HG03521 (cell line): ENCODE measurements at regions not wholly inside any gene's neighbourhood (a gene's known extent, or its start where the extent isn't known, plus 50 kb on each side); places are given as distances from the start of the nearest gene placed in this dataset.
"Not testable (repeated sequence)": the region's sequence is repeated elsewhere in the genome, so short reads cannot be mapped to it uniquely, and the experiment has no call there.

Experiments used
- ATAC-seq: cut with Tn5 transposase; IDR thresholded peaks from one replicate; pipeline ENCODE4 v1.9.1; 2021; ENCODE audit warnings: mild to moderate bottlenecking, moderate library complexity; ENCODE audit not compliant: unreplicated experiment

GRCh38 chr6:91057689-91058088 lies 470.8 kb upstream of the MAP3K7 start:
- ATAC-seq, result no peak

GRCh38 chr6:91055959-91056358 lies 469.1 kb upstream of the MAP3K7 start:
- ATAC-seq, result no peak

- not testable (repeated sequence) for ATAC-seq
These were observed 465.9 kb upstream of the MAP3K7 start for GRCh38 chr6:91052473-91053450.

GRCh38 chr6:91045161-91045560 lies 458.3 kb upstream of the MAP3K7 start:
- ATAC-seq, result no peak

GRCh38 chr6:91043751-91044150 lies 456.9 kb upstream of the MAP3K7 start:
- no peak for ATAC-seq

GRCh38 chr6:91042656-91043055 lies 455.8 kb upstream of the MAP3K7 start:
- ATAC-seq, result no peak

- no peak for ATAC-seq
These were observed 447.1 kb upstream of the MAP3K7 start for GRCh38 chr6:91033964-91034363.

- no peak for ATAC-seq
These were observed 444.7 kb upstream of the MAP3K7 start for GRCh38 chr6:91031581-91031980.

GRCh38 chr6:91029211-91029610 lies 442.3 kb upstream of the MAP3K7 start:
- no peak for ATAC-seq

GRCh38 chr6:91023529-91023928 lies 436.7 kb upstream of the MAP3K7 start:
- ATAC-seq, result no peak

GRCh38 chr6:91020744-91021143 lies 433.9 kb upstream of the MAP3K7 start:
- ATAC-seq, result no peak

GRCh38 chr6:91018586-91018985 lies 431.7 kb upstream of the MAP3K7 start:
- ATAC-seq, result no peak

- ATAC-seq, result no peak
These were observed 426.6 kb upstream of the MAP3K7 start for GRCh38 chr6:91013511-91013910.

- no peak for ATAC-seq
These were observed 410.2 kb upstream of the MAP3K7 start for GRCh38 chr6:90997076-90997475.

- no peak for ATAC-seq
These were observed 406.9 kb upstream of the MAP3K7 start for GRCh38 chr6:90993770-90994169.

GRCh38 chr6:90989763-90990162 lies 402.9 kb upstream of the MAP3K7 start:
- no peak for ATAC-seq

- ATAC-seq, result no peak
These were observed 397.2 kb upstream of the MAP3K7 start for GRCh38 chr6:90984066-90984465.

- ATAC-seq, result no peak
These were observed 396.6 kb upstream of the MAP3K7 start for GRCh38 chr6:90983462-90983861.

- ATAC-seq, result no peak
These were observed 395.7 kb upstream of the MAP3K7 start for GRCh38 chr6:90982581-90982980.

- ATAC-seq, result no peak
These were observed 395.2 kb upstream of the MAP3K7 start for GRCh38 chr6:90982051-90982450.

- ATAC-seq, result no peak
These were observed 391.2 kb upstream of the MAP3K7 start for GRCh38 chr6:90978046-90978445.

GRCh38 chr6:90977513-90977912 lies 390.6 kb upstream of the MAP3K7 start:
- ATAC-seq, result no peak

- no peak for ATAC-seq
These were observed 389.5 kb upstream of the MAP3K7 start for GRCh38 chr6:90976341-90976740.
